GM21526 (cell line): ENCODE measurements at regions not wholly inside any gene's neighbourhood (a gene's known extent, or its start where the extent isn't known, plus 50 kb on each side); places are given as distances from the start of the nearest gene placed in this dataset.

Experiments
- ATAC-seq: cut with Tn5 transposase; IDR thresholded peaks from one replicate; pipeline ENCODE4 v1.9.1; 2021; ENCODE audit warnings: moderate library complexity; ENCODE audit not compliant: unreplicated experiment, low FRiP score

DNA sequence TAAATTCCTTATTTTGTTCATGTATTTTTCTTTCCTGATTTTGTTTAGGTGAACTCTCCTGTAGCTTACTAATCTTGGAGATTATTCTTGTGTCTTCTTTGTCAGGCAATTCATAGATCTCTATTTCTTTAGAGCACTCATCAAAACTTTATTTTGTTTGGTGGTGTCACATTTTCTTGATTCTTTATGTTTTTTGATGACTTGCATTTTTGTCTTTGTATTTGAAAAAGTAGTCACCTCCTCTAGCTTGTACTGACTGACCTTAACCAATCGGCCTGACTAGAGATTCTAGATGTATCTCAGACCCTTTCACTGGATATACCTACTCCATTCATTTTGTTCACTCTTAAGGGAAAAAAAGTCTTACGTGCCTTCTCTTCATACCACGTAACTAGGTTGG lies 986.3 kb upstream of the LRRTM1 start:
- ATAC-seq: no peak

GRCh38 chr2:81283081-81283480 lies 978.5 kb upstream of the LRRTM1 start:
- ATAC-seq: no peak

GRCh38 chr2:81282151-81282769 lies 977.7 kb upstream of the LRRTM1 start:
- ATAC-seq: no peak

- no peak for ATAC-seq
Measured at GRCh38 chr2:81276595-81276994, 972.0 kb upstream of the LRRTM1 start.

- ATAC-seq: no peak
Measured at GRCh38 chr2:81266106-81266505, 961.6 kb upstream of the LRRTM1 start.

DNA sequence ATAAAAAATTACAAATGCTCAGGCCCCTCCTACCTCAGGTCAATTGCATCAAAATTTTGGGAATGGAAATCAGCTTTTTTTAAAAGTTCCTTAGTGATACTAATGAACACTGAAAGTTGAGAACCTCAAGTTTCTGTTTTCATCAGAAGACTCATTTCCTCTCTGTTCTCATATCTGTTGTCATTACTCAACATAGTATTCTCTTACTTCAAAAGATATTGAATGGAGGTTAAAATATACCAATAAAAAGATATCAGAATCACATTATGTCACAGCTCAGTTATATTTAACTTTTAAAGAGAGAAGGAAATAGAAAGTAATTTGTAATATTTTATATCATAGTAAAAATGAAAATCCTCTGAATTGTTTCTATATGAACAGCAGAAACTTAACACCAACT lies 959.4 kb upstream of the LRRTM1 start:
- no peak for ATAC-seq

DNA sequence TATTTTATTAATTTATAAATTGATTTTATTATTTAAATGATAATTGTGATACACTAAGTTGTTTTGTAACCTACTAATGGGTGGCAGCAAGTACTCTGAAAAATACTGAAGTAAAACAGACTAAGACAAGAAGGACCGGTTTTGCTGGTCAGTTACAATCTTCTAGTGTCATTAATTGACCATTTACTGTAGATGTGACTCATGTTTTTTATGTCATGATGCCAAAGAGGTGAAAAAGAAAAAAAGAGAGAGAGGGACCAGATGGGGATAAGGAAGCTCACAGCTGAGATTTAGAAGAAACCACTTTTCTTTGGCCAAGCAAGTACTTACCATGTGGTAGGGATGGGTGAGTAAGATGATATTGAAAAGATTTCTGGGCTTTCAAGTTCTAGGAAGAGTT lies 955.8 kb upstream of the LRRTM1 start:
- no peak for ATAC-seq

DNA sequence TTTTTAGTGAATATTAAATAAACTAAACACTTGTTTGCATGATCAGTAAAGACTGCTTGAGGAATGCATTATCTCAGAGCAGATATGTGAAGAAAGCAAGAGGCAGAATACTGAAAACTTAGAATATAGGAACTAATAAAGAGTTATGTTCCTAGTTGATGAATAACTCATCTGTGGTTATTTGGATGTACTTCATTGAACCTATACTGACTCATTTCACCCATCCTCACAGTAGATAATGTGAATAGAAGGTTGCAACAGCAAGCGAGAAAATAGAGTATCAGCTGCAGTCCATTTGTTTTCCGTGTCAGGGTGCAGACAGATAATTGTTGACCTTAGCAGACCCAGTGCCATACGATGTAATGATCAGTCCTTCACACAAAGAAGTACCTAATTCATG lies 945.7 kb upstream of the LRRTM1 start:
- no peak for ATAC-seq

DNA sequence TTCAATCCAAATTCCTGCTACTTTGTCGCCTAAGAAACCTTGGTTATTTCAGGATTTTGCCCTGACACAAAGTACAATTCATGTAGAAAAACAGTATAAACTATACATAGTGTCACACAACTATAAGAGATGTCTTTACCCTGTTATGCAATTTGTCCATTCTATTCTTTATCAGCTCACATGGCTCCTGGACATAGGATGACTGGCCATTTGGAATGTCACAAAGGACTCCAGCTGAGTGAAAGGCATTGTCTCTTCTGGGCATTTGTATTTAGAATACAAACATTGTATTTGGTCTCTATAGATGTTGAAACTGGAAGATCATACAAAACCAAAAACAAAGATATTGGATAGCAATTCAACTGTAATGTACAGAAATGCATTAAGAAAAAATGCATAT lies 944.6 kb upstream of the LRRTM1 start:
- no peak for ATAC-seq

GRCh38 chr2:81247648-81248047 lies 943.1 kb upstream of the LRRTM1 start:
- ATAC-seq: no peak

DNA sequence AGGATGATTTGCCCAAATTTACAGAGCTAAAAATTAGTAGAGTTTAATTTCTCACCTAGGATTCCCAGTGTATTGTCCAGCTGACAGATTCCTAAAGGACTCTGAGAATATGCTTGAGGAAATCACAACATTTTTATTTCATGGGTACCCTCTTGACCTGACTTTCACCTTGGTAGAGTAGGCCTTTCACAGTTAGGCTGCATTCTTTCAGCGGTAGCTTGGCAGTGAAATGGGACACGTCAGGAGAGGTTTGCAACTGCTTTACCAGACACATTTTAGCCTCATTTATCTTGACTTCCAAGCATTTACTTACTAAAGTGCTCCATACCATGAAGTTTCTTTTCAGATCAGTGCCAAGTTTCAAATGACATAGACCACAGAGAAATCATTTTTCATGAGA lies 937.9 kb upstream of the LRRTM1 start:
- no peak for ATAC-seq

GRCh38 chr2:81238462-81238861 lies 933.9 kb upstream of the LRRTM1 start:
- ATAC-seq: no peak

- ATAC-seq: no peak
Measured at GRCh38 chr2:81235601-81236000, 931.0 kb upstream of the LRRTM1 start.

- ATAC-seq: no peak
Measured at GRCh38 chr2:81234711-81235110, 930.2 kb upstream of the LRRTM1 start.

GRCh38 chr2:81225756-81226155 lies 921.2 kb upstream of the LRRTM1 start:
- no peak for ATAC-seq

- ATAC-seq: no peak
Measured at GRCh38 chr2:81213598-81213997, 909.0 kb upstream of the LRRTM1 start.

DNA sequence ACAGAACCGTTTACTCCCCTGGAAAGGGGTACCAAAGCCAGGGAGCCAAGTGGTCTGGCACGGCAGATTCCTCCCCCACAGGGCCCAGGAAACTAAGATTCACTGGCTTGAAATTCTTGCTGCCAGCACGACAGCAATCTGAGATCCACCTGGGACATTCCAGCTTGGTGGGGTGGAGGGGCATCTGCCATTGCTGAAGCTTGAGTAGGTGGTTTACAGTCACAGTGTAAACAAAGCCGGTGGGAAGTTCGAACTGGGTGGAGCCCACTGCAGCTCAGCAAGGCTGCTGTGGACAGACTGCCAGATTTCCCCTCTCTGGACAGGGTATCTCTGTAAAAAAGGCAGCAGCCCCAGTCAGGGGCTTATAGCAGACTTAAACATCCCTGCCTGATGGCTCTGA lies 901.7 kb upstream of the LRRTM1 start:
- ATAC-seq: no peak

DNA sequence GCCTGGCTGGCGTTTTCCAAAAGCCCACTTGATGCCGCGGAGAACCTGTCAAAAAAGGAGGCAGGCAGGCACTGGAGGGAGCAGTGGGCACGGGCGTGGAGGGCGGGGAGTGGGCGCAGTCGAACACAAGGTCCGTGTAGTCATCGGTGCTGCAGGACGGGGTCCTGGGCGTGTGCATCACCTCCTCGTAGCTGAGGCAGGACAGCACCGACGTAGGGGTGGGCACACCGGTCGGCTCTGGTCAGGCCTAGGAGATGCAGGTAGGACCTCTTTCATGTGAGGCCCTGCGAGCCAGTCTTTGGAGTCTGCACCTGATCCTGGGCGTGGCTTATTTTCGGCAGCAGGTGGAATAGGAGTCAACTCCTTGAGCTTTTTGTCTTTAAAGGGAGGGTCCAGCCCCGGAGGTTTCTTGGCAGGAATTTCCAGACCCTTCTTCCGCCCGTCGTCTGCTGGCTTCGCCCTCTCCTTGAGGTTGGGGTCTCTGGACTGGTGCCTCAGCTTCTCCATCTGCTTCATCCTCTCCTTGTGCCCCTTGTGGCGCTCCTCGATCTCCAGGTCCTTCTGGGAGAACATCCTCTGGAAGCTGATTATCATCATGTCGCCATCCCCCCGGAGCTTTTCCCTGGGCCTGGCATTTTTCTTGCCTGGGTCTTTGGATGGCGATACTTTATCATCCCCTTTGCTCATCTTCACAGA lies 892.5 kb upstream of the LRRTM1 start:
- no peak for ATAC-seq

DNA sequence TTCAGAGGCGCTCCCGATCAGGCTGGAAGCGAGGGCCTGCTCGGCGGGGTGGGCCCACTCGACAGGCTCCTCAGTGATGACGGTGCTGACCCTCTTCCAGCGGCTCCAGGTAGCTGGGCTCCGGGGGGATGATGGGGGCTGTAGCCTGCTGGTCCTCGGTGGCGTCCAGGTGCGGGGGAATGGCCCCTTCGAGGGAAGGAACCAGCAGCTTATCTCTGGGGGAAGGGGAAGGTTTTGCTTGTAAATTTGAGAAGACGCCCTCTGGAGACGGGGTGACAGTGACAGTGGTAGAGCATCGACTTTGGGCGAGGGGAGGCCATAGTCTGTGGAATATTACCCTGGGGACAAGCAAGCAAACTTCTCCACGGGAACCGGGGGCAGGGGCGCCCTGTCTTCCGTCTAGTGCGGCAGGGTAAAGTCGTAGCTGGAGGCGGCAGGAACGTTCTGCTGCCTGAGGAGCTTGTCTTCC lies 891.9 kb upstream of the LRRTM1 start:
- no peak for ATAC-seq

- ATAC-seq: no peak
Measured at GRCh38 chr2:81195774-81196382, 891.3 kb upstream of the LRRTM1 start.

- ATAC-seq: no peak
Measured at GRCh38 chr2:81195017-81195773, 890.6 kb upstream of the LRRTM1 start.
